ENCODE measurements at regions not wholly inside any gene's neighbourhood (a gene's known extent, or its start where the extent isn't known, plus 50 kb on each side); places are given as distances from the start of the nearest gene placed in this dataset.

DNA sequence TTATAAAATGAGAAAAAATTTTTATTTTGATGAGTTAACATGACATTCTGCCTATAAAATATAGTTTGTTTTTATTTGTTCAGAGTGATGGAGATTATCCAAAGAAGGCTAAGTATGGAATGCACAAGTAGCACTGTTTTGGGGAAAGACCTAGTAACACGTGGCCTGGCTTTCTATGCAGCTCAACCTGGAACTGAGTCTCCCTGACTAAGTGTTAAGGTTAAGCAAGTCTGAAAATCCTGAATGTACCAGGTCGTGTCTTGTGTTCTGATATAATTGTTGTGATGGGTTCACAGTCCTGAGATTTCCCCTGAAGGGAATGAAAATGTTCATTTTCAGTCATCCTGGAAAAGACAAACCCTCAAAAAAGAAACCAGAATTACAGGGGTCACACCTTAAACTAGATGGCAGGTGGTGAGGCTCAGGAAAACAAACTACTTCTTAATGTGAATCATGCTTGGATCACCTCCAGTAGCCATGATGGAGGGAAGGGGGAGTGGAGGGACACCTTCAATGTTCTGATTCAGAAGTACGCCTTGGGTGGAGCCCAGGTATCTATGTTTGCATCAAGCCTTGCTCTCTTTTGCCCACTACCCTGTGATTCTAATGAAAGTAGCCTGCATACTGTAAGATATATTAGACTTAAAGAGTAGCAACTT is 236.8 kb downstream of the ALX1 start:
- CTCF ChIA-PET, result interaction anchor here (0.6 kb wide), 1 partner anchor 435 kb away, joined by 3 read pairs; no protein-coding TSS in a partner anchor
- no peak for TF ChIP-seq ZNF664 (tag by site-specific recombination; IDR thresholded peaks at IDR 0.05)
- TF ChIP-seq, protein P1, sequence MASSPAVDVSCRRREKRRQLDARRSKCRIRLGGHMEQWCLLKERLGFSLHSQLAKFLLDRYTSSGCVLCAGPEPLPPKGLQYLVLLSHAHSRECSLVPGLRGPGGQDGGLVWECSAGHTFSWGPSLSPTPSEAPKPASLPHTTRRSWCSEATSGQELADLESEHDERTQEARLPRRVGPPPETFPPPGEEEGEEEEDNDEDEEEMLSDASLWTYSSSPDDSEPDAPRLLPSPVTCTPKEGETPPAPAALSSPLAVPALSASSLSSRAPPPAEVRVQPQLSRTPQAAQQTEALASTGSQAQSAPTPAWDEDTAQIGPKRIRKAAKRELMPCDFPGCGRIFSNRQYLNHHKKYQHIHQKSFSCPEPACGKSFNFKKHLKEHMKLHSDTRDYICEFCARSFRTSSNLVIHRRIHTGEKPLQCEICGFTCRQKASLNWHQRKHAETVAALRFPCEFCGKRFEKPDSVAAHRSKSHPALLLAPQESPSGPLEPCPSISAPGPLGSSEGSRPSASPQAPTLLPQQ (tag by site-specific recombination; IDR thresholded peaks at IDR 0.05), result no peak
- TF ChIP-seq, protein P2, sequence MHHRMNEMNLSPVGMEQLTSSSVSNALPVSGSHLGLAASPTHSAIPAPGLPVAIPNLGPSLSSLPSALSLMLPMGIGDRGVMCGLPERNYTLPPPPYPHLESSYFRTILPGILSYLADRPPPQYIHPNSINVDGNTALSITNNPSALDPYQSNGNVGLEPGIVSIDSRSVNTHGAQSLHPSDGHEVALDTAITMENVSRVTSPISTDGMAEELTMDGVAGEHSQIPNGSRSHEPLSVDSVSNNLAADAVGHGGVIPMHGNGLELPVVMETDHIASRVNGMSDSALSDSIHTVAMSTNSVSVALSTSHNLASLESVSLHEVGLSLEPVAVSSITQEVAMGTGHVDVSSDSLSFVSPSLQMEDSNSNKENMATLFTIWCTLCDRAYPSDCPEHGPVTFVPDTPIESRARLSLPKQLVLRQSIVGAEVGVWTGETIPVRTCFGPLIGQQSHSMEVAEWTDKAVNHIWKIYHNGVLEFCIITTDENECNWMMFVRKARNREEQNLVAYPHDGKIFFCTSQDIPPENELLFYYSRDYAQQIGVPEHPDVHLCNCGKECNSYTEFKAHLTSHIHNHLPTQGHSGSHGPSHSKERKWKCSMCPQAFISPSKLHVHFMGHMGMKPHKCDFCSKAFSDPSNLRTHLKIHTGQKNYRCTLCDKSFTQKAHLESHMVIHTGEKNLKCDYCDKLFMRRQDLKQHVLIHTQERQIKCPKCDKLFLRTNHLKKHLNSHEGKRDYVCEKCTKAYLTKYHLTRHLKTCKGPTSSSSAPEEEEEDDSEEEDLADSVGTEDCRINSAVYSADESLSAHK (tag by site-specific recombination; IDR thresholded peaks at IDR 0.05), result no peak
- no peak for TF ChIP-seq OVOL3 (tag by site-specific recombination; IDR thresholded peaks at IDR 0.05)
- TF ChIP-seq ZNF768 (tag by site-specific recombination; IDR thresholded peaks at IDR 0.05), result no peak
- no peak for TF ChIP-seq ZNF529 (tag by site-specific recombination; IDR thresholded peaks at IDR 0.05; ENCODE audit: insufficient replicate concordance)
- no peak for TF ChIP-seq ZNF433 (tag by site-specific recombination; IDR thresholded peaks at IDR 0.05; ENCODE audit: low read depth)
- TF ChIP-seq ZNF274 (IDR thresholded peaks at IDR 0.05; ENCODE audit: low read length), result no peak
- no peak for TF ChIP-seq ZNF274 (tag by site-specific recombination; IDR thresholded peaks at IDR 0.05; ENCODE audit: borderline replicate concordance)
- TF ChIP-seq ZNF558 (tag by site-specific recombination; IDR thresholded peaks at IDR 0.05), result no peak
- no peak for TF ChIP-seq ZNF776 (tag by site-specific recombination; IDR thresholded peaks at IDR 0.05; ENCODE audit: borderline replicate concordance)
- no peak for TF ChIP-seq ZNF114 (tag by site-specific recombination; IDR thresholded peaks at IDR 0.05)
- TF ChIP-seq, protein P3, sequence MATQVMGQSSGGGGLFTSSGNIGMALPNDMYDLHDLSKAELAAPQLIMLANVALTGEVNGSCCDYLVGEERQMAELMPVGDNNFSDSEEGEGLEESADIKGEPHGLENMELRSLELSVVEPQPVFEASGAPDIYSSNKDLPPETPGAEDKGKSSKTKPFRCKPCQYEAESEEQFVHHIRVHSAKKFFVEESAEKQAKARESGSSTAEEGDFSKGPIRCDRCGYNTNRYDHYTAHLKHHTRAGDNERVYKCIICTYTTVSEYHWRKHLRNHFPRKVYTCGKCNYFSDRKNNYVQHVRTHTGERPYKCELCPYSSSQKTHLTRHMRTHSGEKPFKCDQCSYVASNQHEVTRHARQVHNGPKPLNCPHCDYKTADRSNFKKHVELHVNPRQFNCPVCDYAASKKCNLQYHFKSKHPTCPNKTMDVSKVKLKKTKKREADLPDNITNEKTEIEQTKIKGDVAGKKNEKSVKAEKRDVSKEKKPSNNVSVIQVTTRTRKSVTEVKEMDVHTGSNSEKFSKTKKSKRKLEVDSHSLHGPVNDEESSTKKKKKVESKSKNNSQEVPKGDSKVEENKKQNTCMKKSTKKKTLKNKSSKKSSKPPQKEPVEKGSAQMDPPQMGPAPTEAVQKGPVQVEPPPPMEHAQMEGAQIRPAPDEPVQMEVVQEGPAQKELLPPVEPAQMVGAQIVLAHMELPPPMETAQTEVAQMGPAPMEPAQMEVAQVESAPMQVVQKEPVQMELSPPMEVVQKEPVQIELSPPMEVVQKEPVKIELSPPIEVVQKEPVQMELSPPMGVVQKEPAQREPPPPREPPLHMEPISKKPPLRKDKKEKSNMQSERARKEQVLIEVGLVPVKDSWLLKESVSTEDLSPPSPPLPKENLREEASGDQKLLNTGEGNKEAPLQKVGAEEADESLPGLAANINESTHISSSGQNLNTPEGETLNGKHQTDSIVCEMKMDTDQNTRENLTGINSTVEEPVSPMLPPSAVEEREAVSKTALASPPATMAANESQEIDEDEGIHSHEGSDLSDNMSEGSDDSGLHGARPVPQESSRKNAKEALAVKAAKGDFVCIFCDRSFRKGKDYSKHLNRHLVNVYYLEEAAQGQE (tag by site-specific recombination; IDR thresholded peaks at IDR 0.05), result no peak
- TF ChIP-seq, protein P4, sequence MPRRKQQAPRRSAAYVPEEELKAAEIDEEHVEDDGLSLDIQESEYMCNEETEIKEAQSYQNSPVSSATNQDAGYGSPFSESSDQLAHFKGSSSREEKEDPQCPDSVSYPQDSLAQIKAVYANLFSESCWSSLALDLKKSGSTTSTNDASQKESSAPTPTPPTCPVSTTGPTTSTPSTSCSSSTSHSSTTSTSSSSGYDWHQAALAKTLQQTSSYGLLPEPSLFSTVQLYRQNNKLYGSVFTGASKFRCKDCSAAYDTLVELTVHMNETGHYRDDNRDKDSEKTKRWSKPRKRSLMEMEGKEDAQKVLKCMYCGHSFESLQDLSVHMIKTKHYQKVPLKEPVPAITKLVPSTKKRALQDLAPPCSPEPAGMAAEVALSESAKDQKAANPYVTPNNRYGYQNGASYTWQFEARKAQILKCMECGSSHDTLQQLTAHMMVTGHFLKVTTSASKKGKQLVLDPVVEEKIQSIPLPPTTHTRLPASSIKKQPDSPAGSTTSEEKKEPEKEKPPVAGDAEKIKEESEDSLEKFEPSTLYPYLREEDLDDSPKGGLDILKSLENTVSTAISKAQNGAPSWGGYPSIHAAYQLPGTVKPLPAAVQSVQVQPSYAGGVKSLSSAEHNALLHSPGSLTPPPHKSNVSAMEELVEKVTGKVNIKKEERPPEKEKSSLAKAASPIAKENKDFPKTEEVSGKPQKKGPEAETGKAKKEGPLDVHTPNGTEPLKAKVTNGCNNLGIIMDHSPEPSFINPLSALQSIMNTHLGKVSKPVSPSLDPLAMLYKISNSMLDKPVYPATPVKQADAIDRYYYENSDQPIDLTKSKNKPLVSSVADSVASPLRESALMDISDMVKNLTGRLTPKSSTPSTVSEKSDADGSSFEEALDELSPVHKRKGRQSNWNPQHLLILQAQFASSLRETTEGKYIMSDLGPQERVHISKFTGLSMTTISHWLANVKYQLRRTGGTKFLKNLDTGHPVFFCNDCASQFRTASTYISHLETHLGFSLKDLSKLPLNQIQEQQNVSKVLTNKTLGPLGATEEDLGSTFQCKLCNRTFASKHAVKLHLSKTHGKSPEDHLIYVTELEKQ (tag by site-specific recombination; IDR thresholded peaks at IDR 0.05; ENCODE audit: borderline replicate concordance), result no peak
- TF ChIP-seq ZNF707 (tag by site-specific recombination; IDR thresholded peaks at IDR 0.05), result no peak
- TF ChIP-seq YY2 (tag by site-specific recombination; IDR thresholded peaks at IDR 0.05), result no peak
- no peak for TF ChIP-seq ZNF155 (tag by site-specific recombination; IDR thresholded peaks at IDR 0.05)
- TF ChIP-seq, protein P5, sequence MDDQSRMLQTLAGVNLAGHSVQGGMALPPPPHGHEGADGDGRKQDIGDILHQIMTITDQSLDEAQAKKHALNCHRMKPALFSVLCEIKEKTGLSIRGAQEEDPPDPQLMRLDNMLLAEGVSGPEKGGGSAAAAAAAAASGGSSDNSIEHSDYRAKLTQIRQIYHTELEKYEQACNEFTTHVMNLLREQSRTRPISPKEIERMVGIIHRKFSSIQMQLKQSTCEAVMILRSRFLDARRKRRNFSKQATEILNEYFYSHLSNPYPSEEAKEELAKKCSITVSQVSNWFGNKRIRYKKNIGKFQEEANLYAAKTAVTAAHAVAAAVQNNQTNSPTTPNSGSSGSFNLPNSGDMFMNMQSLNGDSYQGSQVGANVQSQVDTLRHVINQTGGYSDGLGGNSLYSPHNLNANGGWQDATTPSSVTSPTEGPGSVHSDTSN (CRISPR knock-in tag; IDR thresholded peaks at IDR 0.05), result no peak
- TF ChIP-seq ZNF792 (tag by site-specific recombination; IDR thresholded peaks at IDR 0.05), result no peak
- no peak for TF ChIP-seq ZNF791 (tag by site-specific recombination; IDR thresholded peaks at IDR 0.05)

More for the DNA sequence above, 236.8 kb downstream of the ALX1 start:
- POLR2A ChIA-PET, result no interaction called here
- H3K4me3 ChIP-seq (ENCODE audit: low read depth, low read length), result no peak overlapping the region
- H3K27ac ChIP-seq (ENCODE audit: extremely low read depth, low read depth, low read length), result no peak overlapping the region
- H3K4me1 ChIP-seq (ENCODE audit: control insufficient read depth, insufficient read depth, low read length), result no peaks in the 10 kb centered on the region
- H3K36me3 ChIP-seq (ENCODE audit: control insufficient read depth in 2 of 2, insufficient read depth in 1 of 2, low read length in 2 of 2), result no peaks in the 10 kb centered on the region
- no peaks in the 10 kb centered on the region for H3K9me3 ChIP-seq (ENCODE audit: control insufficient read depth, insufficient read depth, low read depth, low read length)

All from HEK293 (cell line).